Heart left ventricle (tissue), 16 donors: ENCODE measurements at regions not wholly inside any gene's neighbourhood (a gene's known extent, or its start where the extent isn't known, plus 50 kb on each side); places are given as distances from the start of the nearest gene placed in this dataset.

Experiments used
- ATAC-seq, 4 donors: fragments of 200-7000 bp; cut with Tn5 transposase; one replicate each; pipeline ENCODE4 v1.9.1; 2020 to 2022; ENCODE audit warnings: moderate library complexity in 4 of 4, mild to moderate bottlenecking in 3 of 4, moderate number of reproducible peaks in 1 of 4
- DNase-seq, 5 donors: peaks; one replicate each; pipeline ENCODE4 v3.0.0-alpha.2; 2020
- H3K27ac ChIP-seq, 12 donors: fragments of 200-600 bp; sonication (generic) in 4 of 12; one replicate each; pipeline versions ENCODE4 v1.5.0 to v1.8.0; 2016 to 2022; ENCODE audit warnings: mild to moderate bottlenecking in 2 of 12
- H3K27me3 ChIP-seq, 9 donors: fragments of 200-600 bp; sonication (generic) in 2 of 9; one replicate each; pipeline versions ENCODE4 v1.5.1 to v1.8.0; 2016 to 2022; ENCODE audit warnings: mild to moderate bottlenecking in 3 of 9
- H3K36me3 ChIP-seq, 9 donors: fragments of 200-600 bp; sonication (generic) in 2 of 9; one replicate each; pipeline versions ENCODE4 v1.5.0 to v1.8.0; 2018 to 2022; ENCODE audit warnings: mild to moderate bottlenecking in 2 of 9
- H3K4me1 ChIP-seq, 12 donors: fragments of 200-600 bp; sonication (generic) in 4 of 12; one replicate each; pipeline versions ENCODE4 v1.5.0 to v1.8.0; 2016 to 2022; ENCODE audit warnings: mild to moderate bottlenecking in 3 of 12
- H3K4me3 ChIP-seq, 12 donors: fragments of 200-600 bp; sonication (generic) in 4 of 12; one replicate each; pipeline versions ENCODE4 v1.5.0 to v1.8.0; 2017 to 2022; ENCODE audit warnings: mild to moderate bottlenecking in 9 of 12, moderate library complexity in 4 of 12
- H3K9me3 ChIP-seq, 12 donors: fragments of 200-600 bp; sonication (generic) in 4 of 12; one replicate each; pipeline versions ENCODE4 v1.5.0 to v1.8.0; 2016 to 2022; ENCODE audit warnings: mild to moderate bottlenecking in 1 of 12
- POLR2A ChIP-seq, 2 donors: fragments of 450-650 bp; IDR thresholded peaks; one replicate each; pipeline ENCODE4 v1.6.1; 2017; ENCODE audit warnings: antibody characterized with exemption in 2 of 2, mild to moderate bottlenecking in 2 of 2, moderate library complexity in 2 of 2
- WGBS, 4 donors: extraction: QIAGEN DNeasy Blood & Tissue Kit in 2 of 4; methylation state at CpG; one replicate each; pipeline versions ENCODE4 v1.1.5 to v1.1.7; 2013 to 2018; 5-methylcytosine and 5-hydroxymethylcytosine counted together
- intact Hi-C, 10 donors: fragments of 100-400 bp; cut with DNase I; formaldehyde crosslinking; loops; one replicate each; pipeline versions ENCODE4 v1.11.1 to v1.14.2; 2022
- TF ChIP-seq, protein P1 (sequence below), 12 donors: fragments of 200-600 bp; sonication (generic) in 4 of 12; IDR thresholded peaks; one replicate each; pipeline versions ENCODE4 v1.5.0 to v1.8.0; 2018 to 2022; ENCODE audit warnings: antibody characterized with exemption in 12 of 12, mild to moderate bottlenecking in 5 of 12
- donor health status: ischemic (EF 13 %, LVEDD 7.1; RV severe dilation, severe dysfunction).
- donor health status: healthy with polysubstance abuse.
- donor health status: DM: no; HTN: yes; CAD: no.
- donor health status: DM: no; HTN: no; CAD: no.
- donor health status: ischemic (EF 25% LVEDD 6.9; RV normal size, moderate dysfunction).
- donor health status: ischemic (EF 25% LVEDD 5.7; RV mildly dilated, moderate dysfunction).
- donor health status: healthy.
- donor health status: DM: yes; HTN: yes; CAD: no.
- donor health status: ischemic (EF 35%, LVEDD 5.7; RV mildly dilated, moderate dysfunction).
- donor health status: nonischemic (EF 11% LVEDD 7.7; RV severe dilation, severe dysfunction).
- donor health status: DM: yes; HTN: yes; CAD: no.
- donor health status: PGD.
- donor health status: ischemic (EF 29% LVEDD 5.4; RV normal size, mild dysfunction).
- donor health status: nonischemic (EF 23%, LVEDD 6.1; RV moderate dilation, normal function).

DNA sequence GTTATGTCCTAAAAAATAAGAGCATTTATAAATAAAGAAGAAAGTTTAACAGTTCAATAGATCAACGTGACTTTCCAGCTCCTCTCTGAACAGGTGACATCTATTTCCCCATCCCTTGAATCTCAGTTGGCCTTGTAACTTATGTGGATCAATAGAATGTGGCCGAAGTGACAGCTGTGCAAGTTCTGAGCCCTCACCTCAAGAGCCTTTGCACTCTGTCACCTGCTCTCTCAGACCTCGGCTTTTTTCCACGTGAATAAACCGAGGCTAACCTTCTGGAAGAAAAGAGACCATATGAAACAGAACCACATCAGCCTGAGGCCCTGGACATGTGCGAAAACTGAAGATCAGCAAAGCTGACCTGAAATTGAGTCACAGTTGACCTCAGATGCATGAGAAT, 253.0 kb downstream of the DAD1 start:
- no peak overlapping the region for H3K27ac ChIP-seq
- ATAC-seq = no peak
- H3K9me3 ChIP-seq = no peaks in the 10 kb centered on the region
- intact Hi-C loops = no loop called here
- WGBS, 4 donors = 92% methylated on average over 6 of the region's 6 CpGs
- H3K4me3 ChIP-seq = no peak overlapping the region
- H3K27me3 ChIP-seq = no peaks in the 10 kb centered on the region
- no peak for DNase-seq
- no peaks in the 10 kb centered on the region for H3K36me3 ChIP-seq
- TF ChIP-seq, protein P1, sequence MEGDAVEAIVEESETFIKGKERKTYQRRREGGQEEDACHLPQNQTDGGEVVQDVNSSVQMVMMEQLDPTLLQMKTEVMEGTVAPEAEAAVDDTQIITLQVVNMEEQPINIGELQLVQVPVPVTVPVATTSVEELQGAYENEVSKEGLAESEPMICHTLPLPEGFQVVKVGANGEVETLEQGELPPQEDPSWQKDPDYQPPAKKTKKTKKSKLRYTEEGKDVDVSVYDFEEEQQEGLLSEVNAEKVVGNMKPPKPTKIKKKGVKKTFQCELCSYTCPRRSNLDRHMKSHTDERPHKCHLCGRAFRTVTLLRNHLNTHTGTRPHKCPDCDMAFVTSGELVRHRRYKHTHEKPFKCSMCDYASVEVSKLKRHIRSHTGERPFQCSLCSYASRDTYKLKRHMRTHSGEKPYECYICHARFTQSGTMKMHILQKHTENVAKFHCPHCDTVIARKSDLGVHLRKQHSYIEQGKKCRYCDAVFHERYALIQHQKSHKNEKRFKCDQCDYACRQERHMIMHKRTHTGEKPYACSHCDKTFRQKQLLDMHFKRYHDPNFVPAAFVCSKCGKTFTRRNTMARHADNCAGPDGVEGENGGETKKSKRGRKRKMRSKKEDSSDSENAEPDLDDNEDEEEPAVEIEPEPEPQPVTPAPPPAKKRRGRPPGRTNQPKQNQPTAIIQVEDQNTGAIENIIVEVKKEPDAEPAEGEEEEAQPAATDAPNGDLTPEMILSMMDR (IDR thresholded peaks at IDR 0.05) = no peak
- TF ChIP-seq POLR2A (IDR thresholded peaks at IDR 0.05) = no peak
- peaks cover 0 to 25% (median 15%) of the 10 kb centered on the region in 12 donors for H3K4me1 ChIP-seq

DNA sequence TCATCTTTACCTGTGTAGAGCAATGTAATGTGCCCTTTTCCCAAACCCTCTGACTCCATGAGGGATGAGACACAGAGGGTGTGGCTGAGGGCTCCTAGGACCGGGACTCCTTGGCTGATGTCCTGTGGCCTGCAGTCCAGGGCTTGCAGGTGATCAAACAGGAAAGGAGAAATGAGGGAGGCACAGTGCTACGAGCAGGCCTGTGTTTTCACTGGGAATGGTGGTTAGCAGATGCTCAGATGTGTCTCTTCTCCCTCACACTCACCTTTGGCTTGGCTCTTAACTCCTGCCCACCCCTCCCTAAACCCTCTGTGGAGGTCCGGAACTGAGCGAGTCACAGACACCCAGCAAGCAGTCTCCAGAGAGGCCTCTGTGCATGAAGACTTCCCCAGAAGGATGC, 254.4 kb downstream of the DAD1 start:
- H3K9me3 ChIP-seq = peaks cover 0 to 7% (median 2%) of the 10 kb centered on the region in 12 donors
- TF ChIP-seq, protein P1 (IDR thresholded peaks at IDR 0.05) = no peak
- no peak for TF ChIP-seq POLR2A (IDR thresholded peaks at IDR 0.05)
- 74 to 87% (median 78%) methylated on average over 4 of the region's 4 CpGs for WGBS, 4 donors
- H3K4me1 ChIP-seq = peaks cover 0 to 22% (median 12%) of the 10 kb centered on the region in 12 donors
- intact Hi-C loops = no loop called here
- no peak overlapping the region for H3K4me3 ChIP-seq
- no peak overlapping the region for H3K27ac ChIP-seq
- no peaks in the 10 kb centered on the region for H3K36me3 ChIP-seq
- H3K27me3 ChIP-seq = no peaks in the 10 kb centered on the region
- DNase-seq = no peak
- no peak for ATAC-seq

DNA sequence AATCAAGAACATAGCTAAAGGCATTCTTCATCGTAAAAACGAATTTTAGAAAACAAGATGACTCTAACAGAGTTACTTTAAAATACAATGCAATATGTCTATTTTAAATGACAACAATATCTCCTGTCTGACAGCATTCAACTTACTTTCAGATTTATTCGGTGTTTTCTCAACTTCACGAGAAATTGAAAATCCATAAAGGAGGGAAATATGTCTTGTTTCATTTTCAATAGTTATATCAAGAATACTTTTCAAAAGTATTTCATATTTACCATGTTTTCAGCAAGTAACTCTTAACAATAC, 254.8 kb downstream of the DAD1 start:
- 76 to 83% (median 81%) methylated on average over 4 of the region's 4 CpGs for WGBS, 4 donors
- no peak for ATAC-seq
- intact Hi-C loops = no loop called here

DNA sequence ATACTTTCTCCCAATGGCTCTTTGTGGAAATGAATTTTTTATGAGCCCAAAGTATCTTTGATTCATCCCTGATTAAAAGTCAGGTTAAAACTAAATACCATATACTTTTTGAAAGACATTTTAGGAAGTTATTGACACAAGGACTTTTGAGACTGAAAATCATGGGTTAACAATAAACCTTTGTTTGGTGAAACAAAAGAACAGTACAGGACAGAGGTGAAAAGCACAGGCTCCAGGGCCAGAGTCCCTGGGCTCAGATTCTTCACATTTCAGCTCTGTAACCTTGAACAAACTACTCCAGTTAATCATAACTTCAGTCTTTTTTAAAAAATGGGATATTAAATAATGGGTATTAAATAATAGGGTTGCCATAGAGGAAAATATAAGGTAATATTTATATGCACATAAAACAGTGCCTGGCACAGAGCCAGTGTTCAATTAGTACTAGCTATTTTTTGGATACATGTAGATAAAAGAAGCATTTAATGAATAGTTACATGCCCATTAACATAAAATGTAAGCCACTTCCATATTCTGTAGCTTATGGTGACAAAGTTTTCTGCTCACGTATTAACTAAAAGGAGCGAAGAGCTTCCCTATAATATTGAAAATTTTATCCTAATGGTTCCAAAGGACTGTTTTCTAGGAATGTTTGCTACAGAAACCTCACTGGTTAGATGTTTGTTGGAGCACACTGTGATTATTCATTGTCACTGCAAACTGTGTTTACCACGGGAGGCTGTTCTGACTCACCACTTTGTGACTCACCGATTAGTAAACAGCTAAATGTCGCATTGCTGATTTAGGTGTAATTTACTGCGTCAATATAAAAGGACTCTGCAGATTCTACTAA, 255.4 kb downstream of the DAD1 start:
- ATAC-seq (no peak), DNase-seq (no peak)
- Histone ChIP-seq H3K36me3 (no peaks in the 10 kb centered on the region), H3K27me3 (no peaks in the 10 kb centered on the region), H3K27ac (no peak overlapping the region), H3K9me3 (peaks cover 0 to 13% (median 5%) of the 10 kb centered on the region in 12 donors), H3K4me1 (peaks cover 0 to 14% (median 6%) of the 10 kb centered on the region in 12 donors), H3K4me3 (no peak overlapping the region)
- intact Hi-C loops = no loop called here
- TF ChIP-seq, protein P1 (IDR thresholded peaks at IDR 0.05) = no peak
- TF ChIP-seq POLR2A (IDR thresholded peaks at IDR 0.05) = no peak
- 69 to 74% (median 72%) methylated on average over 6 of the region's 6 CpGs for WGBS, 4 donors

More for the DNA sequence above, 254.8 kb downstream of the DAD1 start:
- TF ChIP-seq POLR2A (IDR thresholded peaks at IDR 0.05) = no peak
- TF ChIP-seq, protein P1 (IDR thresholded peaks at IDR 0.05) = no peak
- no peak overlapping the region for H3K4me3 ChIP-seq
- peaks cover 0 to 18% (median 10%) of the 10 kb centered on the region in 12 donors for H3K4me1 ChIP-seq
- H3K9me3 ChIP-seq = peaks cover 0 to 11% (median 4%) of the 10 kb centered on the region in 12 donors
- DNase-seq = no peak
- H3K36me3 ChIP-seq = no peaks in the 10 kb centered on the region
- H3K27ac ChIP-seq = no peak overlapping the region
- no peaks in the 10 kb centered on the region for H3K27me3 ChIP-seq
